ENCODE measurements at regions not wholly inside any gene's neighbourhood (a gene's known extent, or its start where the extent isn't known, plus 50 kb on each side); places are given as distances from the start of the nearest gene placed in this dataset.
"Not testable (repeated sequence)": the region's sequence is repeated elsewhere in the genome, so short reads cannot be mapped to it uniquely, and the experiment has no call there.

DNA sequence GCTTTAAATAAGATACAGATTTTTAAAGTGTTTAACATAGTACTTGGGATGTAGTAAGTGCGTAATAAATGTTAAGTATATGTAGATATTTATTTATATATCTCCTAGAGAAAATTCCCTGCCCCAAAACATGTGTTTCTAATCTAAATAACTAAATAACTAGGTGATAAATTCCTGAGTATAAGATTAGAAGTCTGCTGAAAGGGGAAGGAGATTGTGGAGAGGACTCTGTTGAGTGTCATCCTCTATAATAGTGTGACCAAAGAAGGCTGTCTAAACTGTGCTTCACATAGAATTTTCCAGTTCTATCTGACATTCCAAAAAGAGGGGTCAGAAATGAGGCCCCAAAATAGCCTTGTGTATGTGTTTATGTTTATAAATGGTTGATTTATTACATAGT lies 590.5 kb upstream of the ADAMTS5 start:
- Histone ChIP-seq H3K36me3 (no peaks in the 10 kb centered on the region), H3K27me3 (no peaks in the 10 kb centered on the region), H3K27ac (no peak overlapping the region), H3K9me3 (peaks cover under 1% of the 10 kb centered on the region), H3K4me1 (no peaks in the 10 kb centered on the region), H3K4me3 (no peak overlapping the region)
- intact Hi-C loops (cut with DNase I), result no loop called here
- no peak for DNase-seq (ENCODE audit: extremely low spot score in 2 of 2)
- TF ChIP-seq, protein P1, sequence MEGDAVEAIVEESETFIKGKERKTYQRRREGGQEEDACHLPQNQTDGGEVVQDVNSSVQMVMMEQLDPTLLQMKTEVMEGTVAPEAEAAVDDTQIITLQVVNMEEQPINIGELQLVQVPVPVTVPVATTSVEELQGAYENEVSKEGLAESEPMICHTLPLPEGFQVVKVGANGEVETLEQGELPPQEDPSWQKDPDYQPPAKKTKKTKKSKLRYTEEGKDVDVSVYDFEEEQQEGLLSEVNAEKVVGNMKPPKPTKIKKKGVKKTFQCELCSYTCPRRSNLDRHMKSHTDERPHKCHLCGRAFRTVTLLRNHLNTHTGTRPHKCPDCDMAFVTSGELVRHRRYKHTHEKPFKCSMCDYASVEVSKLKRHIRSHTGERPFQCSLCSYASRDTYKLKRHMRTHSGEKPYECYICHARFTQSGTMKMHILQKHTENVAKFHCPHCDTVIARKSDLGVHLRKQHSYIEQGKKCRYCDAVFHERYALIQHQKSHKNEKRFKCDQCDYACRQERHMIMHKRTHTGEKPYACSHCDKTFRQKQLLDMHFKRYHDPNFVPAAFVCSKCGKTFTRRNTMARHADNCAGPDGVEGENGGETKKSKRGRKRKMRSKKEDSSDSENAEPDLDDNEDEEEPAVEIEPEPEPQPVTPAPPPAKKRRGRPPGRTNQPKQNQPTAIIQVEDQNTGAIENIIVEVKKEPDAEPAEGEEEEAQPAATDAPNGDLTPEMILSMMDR (IDR thresholded peaks at IDR 0.05), result no peak
- TF ChIP-seq POLR2AphosphoS5 (IDR thresholded peaks at IDR 0.05; ENCODE audit: insufficient read depth in 1 of 2, low read depth in 1 of 2) (no peak), POLR2A (IDR thresholded peaks at IDR 0.05) (no peak)

DNA sequence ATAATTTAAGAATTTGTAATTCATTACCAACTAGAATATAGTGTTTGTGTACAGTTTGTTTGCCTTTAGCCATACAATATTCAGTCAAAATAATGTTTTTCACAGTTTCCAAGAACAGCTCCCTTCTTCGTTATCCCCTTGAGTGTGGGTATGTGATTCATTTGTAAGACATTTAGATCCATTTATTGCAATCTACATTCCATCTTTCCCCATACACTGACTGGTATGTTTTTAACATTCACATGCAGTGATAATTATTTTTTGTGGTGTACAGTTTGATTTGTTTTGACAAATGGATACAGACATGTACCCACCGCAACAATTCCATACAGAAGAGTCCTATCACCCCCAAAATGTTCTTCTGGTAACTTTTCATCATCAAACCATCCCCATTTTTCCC lies 589.1 kb upstream of the ADAMTS5 start:
- TF ChIP-seq, protein P1 (IDR thresholded peaks at IDR 0.05), result no peak
- no peak for TF ChIP-seq POLR2A (IDR thresholded peaks at IDR 0.05)
- TF ChIP-seq POLR2AphosphoS5 (IDR thresholded peaks at IDR 0.05; ENCODE audit: insufficient read depth in 1 of 2, low read depth in 1 of 2), result no peak
- intact Hi-C loops (cut with DNase I), result no loop called here
- Histone ChIP-seq H3K4me1 (no peaks in the 10 kb centered on the region), H3K36me3 (no peaks in the 10 kb centered on the region), H3K27ac (no peak overlapping the region), H3K4me3 (no peak overlapping the region), H3K9me3 (peaks cover 4% of the 10 kb centered on the region), H3K27me3 (no peaks in the 10 kb centered on the region)
- DNase-seq (ENCODE audit: extremely low spot score in 2 of 2), result no peak

DNA sequence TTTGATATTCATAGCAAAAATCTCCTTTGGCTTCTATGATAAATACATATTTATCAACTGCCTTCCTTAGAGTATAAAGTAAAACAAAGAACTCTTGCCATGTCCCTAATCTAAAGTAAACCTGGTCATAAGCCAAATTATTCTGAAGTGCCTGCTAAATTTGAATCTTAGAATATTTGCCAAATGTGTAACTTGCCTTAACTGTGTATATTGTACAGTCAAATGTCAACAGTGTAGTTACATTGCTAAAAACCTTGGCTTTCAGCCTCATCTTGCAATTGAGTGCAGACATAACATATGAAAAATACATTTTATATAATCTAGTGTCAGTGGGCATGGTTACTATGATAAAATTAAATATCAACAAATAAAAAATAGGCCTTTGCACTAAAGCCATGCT lies 583.4 kb upstream of the ADAMTS5 start:
- H3K36me3 ChIP-seq, result no peaks in the 10 kb centered on the region
- no peak for DNase-seq (ENCODE audit: extremely low spot score in 2 of 2)
- H3K27me3 ChIP-seq, result no peaks in the 10 kb centered on the region
- intact Hi-C loops (cut with DNase I), result no loop called here
- peaks cover 4% of the 10 kb centered on the region for H3K9me3 ChIP-seq
- H3K4me1 ChIP-seq, result no peaks in the 10 kb centered on the region
- no peak overlapping the region for H3K27ac ChIP-seq
- TF ChIP-seq POLR2A (IDR thresholded peaks at IDR 0.05) (no peak), POLR2AphosphoS5 (IDR thresholded peaks at IDR 0.05; ENCODE audit: insufficient read depth in 1 of 2, low read depth in 1 of 2) (no peak)
- TF ChIP-seq, protein P1 (IDR thresholded peaks at IDR 0.05), result no peak
- no peak overlapping the region for H3K4me3 ChIP-seq

DNA sequence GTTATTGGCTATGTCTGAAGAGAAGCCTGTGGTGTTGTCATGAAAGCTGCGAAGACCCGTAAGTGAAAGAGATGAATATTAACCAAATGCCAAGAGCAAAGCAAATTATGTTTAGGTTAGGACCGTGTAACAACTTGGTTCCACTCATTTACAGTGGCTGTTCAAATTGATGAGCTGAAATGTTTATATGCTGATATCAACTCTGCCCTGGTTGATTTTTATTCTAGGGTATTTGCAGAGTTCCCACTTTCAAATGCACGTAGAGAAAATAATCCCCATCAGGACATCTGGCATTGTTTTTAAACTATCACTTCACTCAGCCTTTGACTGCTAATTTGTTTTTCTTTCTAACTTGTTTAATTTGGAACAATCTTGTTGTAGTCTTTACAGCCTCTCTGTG lies 581.6 kb upstream of the ADAMTS5 start:
- no peaks in the 10 kb centered on the region for H3K4me1 ChIP-seq
- no peaks in the 10 kb centered on the region for H3K36me3 ChIP-seq
- TF ChIP-seq, protein P1 (IDR thresholded peaks at IDR 0.05), result no peak
- TF ChIP-seq POLR2A (IDR thresholded peaks at IDR 0.05), result no peak
- no peak overlapping the region for H3K4me3 ChIP-seq
- no peak overlapping the region for H3K27ac ChIP-seq
- DNase-seq (ENCODE audit: extremely low spot score in 2 of 2), result no peak
- H3K9me3 ChIP-seq, result peaks cover 4% of the 10 kb centered on the region
- intact Hi-C loops (cut with DNase I), result no loop called here
- no peaks in the 10 kb centered on the region for H3K27me3 ChIP-seq

DNA sequence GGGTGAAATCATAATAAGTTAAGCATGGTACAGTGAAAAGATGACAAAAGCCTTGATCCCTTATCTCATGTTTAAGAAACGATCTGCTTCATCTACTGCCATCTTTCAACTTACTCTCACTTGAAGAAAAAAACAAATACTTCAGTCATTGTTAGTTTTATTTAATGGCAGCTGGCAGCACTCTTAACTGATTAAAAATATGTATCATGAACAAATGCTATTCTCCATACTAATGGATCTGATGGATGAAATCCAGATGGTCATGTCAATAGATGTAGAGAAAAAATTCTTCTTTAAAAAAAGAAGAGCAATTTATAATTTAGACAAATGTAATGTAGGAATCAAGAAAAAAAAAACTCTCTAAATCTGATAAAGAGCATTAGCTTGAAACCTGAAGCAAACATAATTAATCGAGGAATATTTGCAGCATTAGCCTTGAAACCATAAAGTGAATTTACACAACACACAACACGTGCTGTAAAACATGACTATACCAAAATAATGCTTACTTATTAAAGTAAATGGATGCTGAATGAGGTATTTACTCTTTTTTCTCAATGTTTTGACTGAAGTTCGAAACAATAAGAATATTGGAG lies 579.0 kb upstream of the ADAMTS5 start:
- no peaks in the 10 kb centered on the region for H3K9me3 ChIP-seq
- H3K4me1 ChIP-seq, result no peaks in the 10 kb centered on the region
- DNase-seq (ENCODE audit: extremely low spot score in 2 of 2), result no peak
- TF ChIP-seq, protein P1 (IDR thresholded peaks at IDR 0.05), result no peak
- TF ChIP-seq POLR2AphosphoS5 (IDR thresholded peaks at IDR 0.05; ENCODE audit: insufficient read depth in 1 of 2, low read depth in 1 of 2), result no peak
- no peaks in the 10 kb centered on the region for H3K27me3 ChIP-seq
- no peak overlapping the region for H3K4me3 ChIP-seq
- intact Hi-C loops (cut with DNase I), result no loop called here
- H3K27ac ChIP-seq, result no peak overlapping the region
- H3K36me3 ChIP-seq, result no peaks in the 10 kb centered on the region

DNA sequence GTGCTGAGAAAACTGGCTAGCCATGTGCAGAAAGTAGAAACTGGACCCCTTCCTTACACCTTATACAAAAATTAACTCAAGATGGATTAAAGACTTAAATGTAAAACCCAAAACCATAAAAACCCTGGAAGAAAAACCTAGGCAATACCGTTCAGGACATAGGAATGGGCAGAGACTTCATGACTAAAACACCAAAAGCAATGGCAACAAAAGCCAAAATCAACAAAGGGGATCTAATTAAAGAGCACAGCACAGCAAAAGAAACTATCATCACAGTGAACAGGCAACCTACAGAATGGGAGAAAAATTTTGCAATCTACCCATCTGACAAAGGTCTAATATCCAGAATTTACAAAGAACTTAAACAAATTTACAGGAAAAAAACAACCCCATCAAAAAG lies 575.2 kb upstream of the ADAMTS5 start:
- H3K4me1 ChIP-seq; H3K27me3 ChIP-seq; H3K9me3 ChIP-seq; H3K36me3 ChIP-seq; intact Hi-C loops (cut with DNase I); DNase-seq (ENCODE audit: extremely low spot score in 2 of 2); H3K4me3 ChIP-seq; H3K27ac ChIP-seq: not testable (repeated sequence)

All from vagina (tissue), 2 donors.